ENCODE measurements at regions not wholly inside any gene's neighbourhood (a gene's known extent, or its start where the extent isn't known, plus 50 kb on each side); places are given as distances from the start of the nearest gene placed in this dataset.

DNA sequence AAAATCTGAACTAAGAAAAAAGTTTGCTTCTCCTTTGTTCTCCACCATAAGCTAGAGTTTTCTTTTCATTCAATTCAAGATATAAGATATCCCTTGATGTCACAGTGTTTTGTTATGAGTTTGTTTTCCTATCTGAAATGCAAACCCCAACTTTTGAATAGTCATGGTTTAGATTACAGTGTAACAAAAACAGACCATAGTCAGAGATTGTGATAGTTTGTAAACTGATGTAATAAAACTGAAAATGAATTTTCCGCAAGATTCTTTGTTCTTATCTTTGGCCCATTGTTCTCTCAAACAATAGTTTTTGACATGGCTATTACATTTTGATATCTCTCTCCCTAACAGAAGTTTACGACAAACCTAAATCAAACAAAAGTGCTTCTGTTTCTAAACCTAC lies 121.7 kb upstream of the GADL1 start:
- H4K20me1 ChIP-seq (ENCODE audit: insufficient read depth, low read length) = no peaks in the 10 kb centered on the region
- no peak overlapping the region for H2BK20ac ChIP-seq (ENCODE audit: low read depth, low read length)
- H3K27me3 ChIP-seq (ENCODE audit: control insufficient read depth, insufficient read depth, low read length) = no peaks in the 10 kb centered on the region; the same call in 1 of the 2 replicates
- no peak overlapping the region for H4K91ac ChIP-seq (ENCODE audit: insufficient read depth, low read depth, low read length)
- H2BK15ac ChIP-seq (ENCODE audit: low read depth, low read length) = no peak overlapping the region
- H2AK5ac ChIP-seq (ENCODE audit: low read depth, low read length) = no peak overlapping the region
- CTCF ChIA-PET = no interaction called here
- WGBS, 2 experiments (ENCODE audit: extremely low coverage in 2 of 2, insufficient read length in 1 of 2) = no CpG with 5 or more reads among the region's 2 CpGs
- H4K8ac ChIP-seq (ENCODE audit: low read depth in 2 of 2, low read length in 2 of 2) = no peak overlapping the region
- no TSS peak for BruUV-seq (replicated peaks)
- in situ Hi-C loops (cut with MboI; ENCODE audit: low sequenced_read_pairs) (no loop called here), intact Hi-C loops (cut with micrococcal nuclease) (no loop called here), dilution Hi-C loops (cut with HindIII; ENCODE audit: low sequenced_read_pairs, unreplicated experiment) (no loop called here)
- H3K4ac ChIP-seq (ENCODE audit: low read depth, low read length) = no peak overlapping the region
- no peak overlapping the region for H4K5ac ChIP-seq (ENCODE audit: low read depth, low read length)
- DNase-seq (no peak), ATAC-seq (ENCODE audit: low read depth) (no peak)
- no peaks in the 10 kb centered on the region for H3K4me1 ChIP-seq (ENCODE audit: control insufficient read depth, insufficient read depth, low read length)
- no peak overlapping the region for H3K4me2 ChIP-seq (ENCODE audit: low read depth, low read length)
- H3K9me3 ChIP-seq (ENCODE audit: control insufficient read depth, insufficient read depth, low read length) = no peaks in the 10 kb centered on the region
- H2AFZ ChIP-seq (replicated peaks; ENCODE audit: low read length, poor library complexity) = no peak overlapping the region
- POLR2A ChIA-PET (ENCODE audit: unreplicated experiment) = no interaction called here
- no peak overlapping the region for H3K14ac ChIP-seq (replicated peaks; ENCODE audit: low read depth, low read length)
- H2BK5ac ChIP-seq (ENCODE audit: low read depth, low read length, poor library complexity, severe bottlenecking) = no peak overlapping the region
- H3K79me1 ChIP-seq (ENCODE audit: low read depth in 1 of 2, low read length in 2 of 2) = no peaks in the 10 kb centered on the region
- H3K18ac ChIP-seq (ENCODE audit: low read depth, low read length) = no peak overlapping the region
- no peak overlapping the region for H3K4me3 ChIP-seq (ENCODE audit: insufficient read depth, low read depth, low read length)
- TF ChIP-seq, protein P1, sequence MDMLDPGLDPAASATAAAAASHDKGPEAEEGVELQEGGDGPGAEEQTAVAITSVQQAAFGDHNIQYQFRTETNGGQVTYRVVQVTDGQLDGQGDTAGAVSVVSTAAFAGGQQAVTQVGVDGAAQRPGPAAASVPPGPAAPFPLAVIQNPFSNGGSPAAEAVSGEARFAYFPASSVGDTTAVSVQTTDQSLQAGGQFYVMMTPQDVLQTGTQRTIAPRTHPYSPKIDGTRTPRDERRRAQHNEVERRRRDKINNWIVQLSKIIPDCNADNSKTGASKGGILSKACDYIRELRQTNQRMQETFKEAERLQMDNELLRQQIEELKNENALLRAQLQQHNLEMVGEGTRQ (IDR thresholded peaks at IDR 0.05; ENCODE audit: low read depth, low read length) = no peak
- TF ChIP-seq RAD21 (IDR thresholded peaks at IDR 0.05; ENCODE audit: low read length) (no peak), BHLHE40 (IDR thresholded peaks at IDR 0.05; ENCODE audit: low read depth, low read length) (no peak), MAFK (IDR thresholded peaks at IDR 0.05; ENCODE audit: low read depth, low read length) (no peak), RCOR1 (IDR thresholded peaks at IDR 0.05; ENCODE audit: insufficient replicate concordance, low read length) (no peak), NFE2L2 (IDR thresholded peaks at IDR 0.05; ENCODE audit: low read depth, low read length) (no peak), FOS (IDR thresholded peaks at IDR 0.05; ENCODE audit: low read depth, low read length) (no peak), SMC3 (IDR thresholded peaks at IDR 0.05; ENCODE audit: low read depth, low read length) (no peak), MAZ (IDR thresholded peaks at IDR 0.05; ENCODE audit: borderline replicate concordance, low read depth, low read length) (no peak), RFX5 (IDR thresholded peaks at IDR 0.05; ENCODE audit: low read depth, low read length) (no peak), POLR2A (IDR thresholded peaks at IDR 0.05; ENCODE audit: low read depth, low read length) (no peak), MXI1 (IDR thresholded peaks at IDR 0.05; ENCODE audit: borderline replicate concordance, low read depth, low read length) (no peak), CHD1 (IDR thresholded peaks at IDR 0.05; ENCODE audit: low read depth, low read length) (no peak), CEBPB (IDR thresholded peaks at IDR 0.05; ENCODE audit: low read depth, low read length) (no peak)
- TF ChIP-seq, protein P2, sequence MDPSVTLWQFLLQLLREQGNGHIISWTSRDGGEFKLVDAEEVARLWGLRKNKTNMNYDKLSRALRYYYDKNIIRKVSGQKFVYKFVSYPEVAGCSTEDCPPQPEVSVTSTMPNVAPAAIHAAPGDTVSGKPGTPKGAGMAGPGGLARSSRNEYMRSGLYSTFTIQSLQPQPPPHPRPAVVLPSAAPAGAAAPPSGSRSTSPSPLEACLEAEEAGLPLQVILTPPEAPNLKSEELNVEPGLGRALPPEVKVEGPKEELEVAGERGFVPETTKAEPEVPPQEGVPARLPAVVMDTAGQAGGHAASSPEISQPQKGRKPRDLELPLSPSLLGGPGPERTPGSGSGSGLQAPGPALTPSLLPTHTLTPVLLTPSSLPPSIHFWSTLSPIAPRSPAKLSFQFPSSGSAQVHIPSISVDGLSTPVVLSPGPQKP (IDR thresholded peaks at IDR 0.05; ENCODE audit: borderline replicate concordance, low read depth, low read length) = no peak
- TF ChIP-seq, protein P3, sequence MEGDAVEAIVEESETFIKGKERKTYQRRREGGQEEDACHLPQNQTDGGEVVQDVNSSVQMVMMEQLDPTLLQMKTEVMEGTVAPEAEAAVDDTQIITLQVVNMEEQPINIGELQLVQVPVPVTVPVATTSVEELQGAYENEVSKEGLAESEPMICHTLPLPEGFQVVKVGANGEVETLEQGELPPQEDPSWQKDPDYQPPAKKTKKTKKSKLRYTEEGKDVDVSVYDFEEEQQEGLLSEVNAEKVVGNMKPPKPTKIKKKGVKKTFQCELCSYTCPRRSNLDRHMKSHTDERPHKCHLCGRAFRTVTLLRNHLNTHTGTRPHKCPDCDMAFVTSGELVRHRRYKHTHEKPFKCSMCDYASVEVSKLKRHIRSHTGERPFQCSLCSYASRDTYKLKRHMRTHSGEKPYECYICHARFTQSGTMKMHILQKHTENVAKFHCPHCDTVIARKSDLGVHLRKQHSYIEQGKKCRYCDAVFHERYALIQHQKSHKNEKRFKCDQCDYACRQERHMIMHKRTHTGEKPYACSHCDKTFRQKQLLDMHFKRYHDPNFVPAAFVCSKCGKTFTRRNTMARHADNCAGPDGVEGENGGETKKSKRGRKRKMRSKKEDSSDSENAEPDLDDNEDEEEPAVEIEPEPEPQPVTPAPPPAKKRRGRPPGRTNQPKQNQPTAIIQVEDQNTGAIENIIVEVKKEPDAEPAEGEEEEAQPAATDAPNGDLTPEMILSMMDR (conservative IDR thresholded peaks at IDR 0.05; ENCODE audit: low read depth, low read length) = no peak
- no peak overlapping the region for H2AK9ac ChIP-seq (replicated peaks; ENCODE audit: low read depth, low read length, poor library complexity)
- H3K9me1 ChIP-seq (ENCODE audit: insufficient read depth, low read length) = no peaks in the 10 kb centered on the region; the same call in 1 of the 2 replicates
- H3K23ac ChIP-seq (ENCODE audit: low read depth, low read length) = no peak overlapping the region
- H3K56ac ChIP-seq (ENCODE audit: extremely low read depth, insufficient read depth, low read length) = no peak overlapping the region
- no peak overlapping the region for H3K9ac ChIP-seq (ENCODE audit: low read depth, low read length)
- no peak overlapping the region for H2BK120ac ChIP-seq (ENCODE audit: low read depth, low read length)
- H3K36me3 ChIP-seq (ENCODE audit: control insufficient read depth, insufficient read depth, low read length) = no peaks in the 10 kb centered on the region
- H3K27ac ChIP-seq (ENCODE audit: insufficient read depth, low read length) = no peak overlapping the region

All from IMR-90 (cell line).